Tibial nerve (tissue), 3 donors: ENCODE measurements at regions not wholly inside any gene's neighbourhood (a gene's known extent, or its start where the extent isn't known, plus 50 kb on each side); places are given as distances from the start of the nearest gene placed in this dataset.

ENCODE experiments used
- CTCF ChIP-seq, 5 experiments: fragments of 200-600 bp in 3 of 5; fragments of 450-650 bp in 2 of 5; sonication (generic) in 3 of 5; IDR thresholded peaks; one replicate each; pipeline ENCODE4 v1.5.1; 2016 to 2019; ENCODE audit warnings: antibody characterized with exemption in 5 of 5, mild to moderate bottlenecking in 3 of 5, moderate library complexity in 2 of 5
- POLR2A ChIP-seq, 2 donors: fragments of 450-650 bp; IDR thresholded peaks; one replicate each; pipeline ENCODE4 v1.6.1; 2017; ENCODE audit warnings: antibody characterized with exemption in 2 of 2, mild to moderate bottlenecking in 2 of 2, moderate library complexity in 2 of 2

GRCh38 chr10:29797616-29798015, 162.8 kb upstream of the SVIL start:
- no peak for TF ChIP-seq CTCF (IDR thresholded peaks at IDR 0.05)
- TF ChIP-seq POLR2A (IDR thresholded peaks at IDR 0.05) = no peak
